ENCODE measurements at regions not wholly inside any gene's neighbourhood (a gene's known extent, or its start where the extent isn't known, plus 50 kb on each side); places are given as distances from the start of the nearest gene placed in this dataset.
"Not testable (repeated sequence)": the region's sequence is repeated elsewhere in the genome, so short reads cannot be mapped to it uniquely, and the experiment has no call there.

GRCh38 chr20:29878777-29879442, 1378.6 kb upstream of the DEFB115 start:
- TF ChIP-seq, protein P1, sequence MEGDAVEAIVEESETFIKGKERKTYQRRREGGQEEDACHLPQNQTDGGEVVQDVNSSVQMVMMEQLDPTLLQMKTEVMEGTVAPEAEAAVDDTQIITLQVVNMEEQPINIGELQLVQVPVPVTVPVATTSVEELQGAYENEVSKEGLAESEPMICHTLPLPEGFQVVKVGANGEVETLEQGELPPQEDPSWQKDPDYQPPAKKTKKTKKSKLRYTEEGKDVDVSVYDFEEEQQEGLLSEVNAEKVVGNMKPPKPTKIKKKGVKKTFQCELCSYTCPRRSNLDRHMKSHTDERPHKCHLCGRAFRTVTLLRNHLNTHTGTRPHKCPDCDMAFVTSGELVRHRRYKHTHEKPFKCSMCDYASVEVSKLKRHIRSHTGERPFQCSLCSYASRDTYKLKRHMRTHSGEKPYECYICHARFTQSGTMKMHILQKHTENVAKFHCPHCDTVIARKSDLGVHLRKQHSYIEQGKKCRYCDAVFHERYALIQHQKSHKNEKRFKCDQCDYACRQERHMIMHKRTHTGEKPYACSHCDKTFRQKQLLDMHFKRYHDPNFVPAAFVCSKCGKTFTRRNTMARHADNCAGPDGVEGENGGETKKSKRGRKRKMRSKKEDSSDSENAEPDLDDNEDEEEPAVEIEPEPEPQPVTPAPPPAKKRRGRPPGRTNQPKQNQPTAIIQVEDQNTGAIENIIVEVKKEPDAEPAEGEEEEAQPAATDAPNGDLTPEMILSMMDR (IDR thresholded peaks at IDR 0.05; ENCODE audit: control extremely low read depth, extremely low read depth, low read depth, missing control alignments): peak; percentile 15
- ChIA-PET POLR2A (no interaction called here), CTCF (no interaction called here)
- no peak for DNase-seq (ENCODE audit: extremely low spot score)

DNA sequence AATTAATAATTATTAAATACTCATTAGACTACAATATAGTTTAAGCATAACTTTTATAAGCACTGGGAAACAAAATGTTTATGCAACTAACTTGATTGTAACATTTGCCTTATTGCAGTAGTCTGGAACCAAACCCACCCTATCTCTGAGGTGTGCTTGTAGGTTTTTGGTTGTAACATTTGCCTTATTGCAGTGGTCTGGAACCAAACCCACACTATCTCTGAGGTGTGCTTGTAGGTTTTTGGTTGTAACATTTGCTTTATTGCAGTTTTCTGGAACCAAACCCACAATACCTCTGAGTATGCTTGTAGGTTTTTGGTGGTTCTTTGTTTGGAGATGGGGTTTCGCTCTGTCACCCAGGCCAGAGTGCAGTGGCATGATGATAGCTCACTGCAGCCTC, 1376.4 kb upstream of the DEFB115 start:
- CTCF ChIA-PET; DNase-seq (ENCODE audit: extremely low spot score); POLR2A ChIA-PET: not testable (repeated sequence)

DNA sequence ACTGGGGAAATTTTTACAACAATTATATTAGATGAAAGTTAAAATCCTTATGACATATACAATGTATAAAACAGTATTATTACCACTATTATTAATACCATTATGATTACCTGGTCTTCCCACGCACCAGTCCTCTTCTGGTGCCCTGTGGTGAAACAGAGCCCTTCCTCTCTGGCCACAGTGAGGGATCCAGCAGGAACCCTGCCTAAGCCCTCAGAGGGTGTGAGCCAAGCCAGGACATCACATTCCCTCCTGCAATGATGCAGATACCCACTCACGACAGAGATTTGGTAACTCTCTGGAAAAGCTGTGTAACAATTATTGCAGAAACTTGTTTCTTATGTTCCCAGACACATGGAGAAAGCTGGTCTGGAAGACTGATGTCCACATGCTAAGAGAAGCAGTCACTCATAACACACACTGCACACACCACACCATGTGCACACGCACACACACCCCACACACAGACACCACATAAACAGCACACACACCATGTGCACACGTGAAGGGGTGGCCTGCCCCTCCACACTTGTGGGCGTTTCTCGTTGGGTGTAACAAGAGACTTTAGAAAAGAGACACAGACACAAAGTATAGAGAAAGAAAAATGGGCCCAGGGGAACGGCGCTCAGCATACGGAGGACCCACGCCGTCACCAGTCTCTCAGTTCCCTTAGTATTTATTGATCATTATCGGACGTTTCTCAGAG, 1373.8 kb upstream of the DEFB115 start:
- CTCF ChIA-PET; POLR2A ChIA-PET; DNase-seq (ENCODE audit: extremely low spot score): not testable (repeated sequence)

GRCh38 chr20:29884322-29884721, 1373.1 kb upstream of the DEFB115 start:
- CTCF ChIA-PET; DNase-seq (ENCODE audit: extremely low spot score); POLR2A ChIA-PET: not testable (repeated sequence)

- POLR2A ChIA-PET; DNase-seq (ENCODE audit: extremely low spot score): not testable (repeated sequence)
- CTCF ChIA-PET: interaction anchor here (1.5 kb wide), 1 partner anchor 622 kb away, joined by 9 read pairs; no protein-coding TSS in a partner anchor
Measured at GRCh38 chr20:29885282-29886185, 1371.9 kb upstream of the DEFB115 start.

- POLR2A ChIA-PET; CTCF ChIA-PET; DNase-seq (ENCODE audit: extremely low spot score): not testable (repeated sequence)
Measured at GRCh38 chr20:29891555-29891954, 1365.9 kb upstream of the DEFB115 start.
